Lung (tissue), 11 donors: ENCODE measurements at regions not wholly inside any gene's neighbourhood (a gene's known extent, or its start where the extent isn't known, plus 50 kb on each side); places are given as distances from the start of the nearest gene placed in this dataset.

Source experiments
- ATAC-seq: fragments of 200-7000 bp; cut with Tn5 transposase; one replicate; pipeline ENCODE4 v1.9.1; 2020; ENCODE audit warnings: moderate number of reproducible peaks; ENCODE audit not compliant: insufficient read depth, low FRiP score
- DNase-seq, 3 donors: peaks; one replicate each; pipeline ENCODE4 v3.0.0-alpha.2; 2013 to 2017
- H3K27ac ChIP-seq, 2 donors: one replicate each; pipeline ENCODE4 v1.5.1; 2013; ENCODE audit warnings: mild to moderate bottlenecking in 2 of 2, moderate library complexity in 2 of 2, control low read depth in 1 of 2, inconsistent platforms in 1 of 2, low read depth in 1 of 2, low read length in 1 of 2
- H3K27me3 ChIP-seq, 3 donors: one replicate each; pipeline ENCODE4 v1.5.1; 2013; ENCODE audit warnings: low read length in 2 of 3; ENCODE audit not compliant: control insufficient read depth in 3 of 3, insufficient read depth in 3 of 3
- H3K36me3 ChIP-seq, 4 donors: one replicate each; pipeline ENCODE4 v1.5.1; 2013; ENCODE audit warnings: low read length in 4 of 4, mild to moderate bottlenecking in 1 of 4, moderate library complexity in 1 of 4; ENCODE audit not compliant: control insufficient read depth in 4 of 4, insufficient read depth in 4 of 4
- H3K4me1 ChIP-seq, 5 donors: one replicate each; pipeline ENCODE4 v1.5.1; 2013; ENCODE audit warnings: low read length in 5 of 5, mild to moderate bottlenecking in 2 of 5, moderate library complexity in 1 of 5; ENCODE audit not compliant: control insufficient read depth in 5 of 5, insufficient read depth in 5 of 5
- H3K4me3 ChIP-seq: one replicate; pipeline ENCODE4 v1.5.1; 2013; ENCODE audit warnings: mild to moderate bottlenecking, control low read depth, moderate library complexity
- H3K9ac ChIP-seq, 2 donors: one replicate each; pipeline ENCODE4 v1.5.1; 2013; ENCODE audit warnings: low read length in 2 of 2, control low read depth in 1 of 2; ENCODE audit not compliant: insufficient read depth in 1 of 2
- H3K9me3 ChIP-seq, 4 donors: one replicate each; pipeline ENCODE4 v1.5.1; 2013; ENCODE audit warnings: low read length in 3 of 4, mild to moderate bottlenecking in 1 of 4, moderate library complexity in 1 of 4; ENCODE audit not compliant: control insufficient read depth in 4 of 4, insufficient read depth in 3 of 4
- CTCF ChIP-seq: IDR thresholded peaks from 2 replicates; pipeline ENCODE4 v1.5.1; 2012; ENCODE audit warnings: mild to moderate bottlenecking; ENCODE audit errors: control extremely low read depth, extremely low read depth
- WGBS, 2 donors: extraction: QIAGEN DNeasy Blood & Tissue Kit; methylation state at CpG; one replicate each; pipeline ENCODE4 v1.1.7; 2013; 5-methylcytosine and 5-hydroxymethylcytosine counted together
- donor health status: control.
- donor health status: control.
- donor health status: Bipolar disorder and iron deficiency.
- donor health status: healthy.
- donor health status: DM: yes; HTN: yes; CAD: no.

GRCh38 chr14:53883739-53884138, 72.9 kb downstream of the BMP4 start:
- Histone ChIP-seq H3K9ac (no peak overlapping the region), H3K27ac (no peak overlapping the region), H3K36me3 (no peaks in the 10 kb centered on the region), H3K4me3 (no peak overlapping the region), H3K9me3 (no peaks in the 10 kb centered on the region), H3K27me3 (no peaks in the 10 kb centered on the region), H3K4me1 (peaks cover 0 to 51% (median 19%) of the 10 kb centered on the region in 5 donors)
- no peak for ATAC-seq
- no peak for DNase-seq
- TF ChIP-seq CTCF = no peak
- 94 to 96% methylated on average over 4 of the region's 4 CpGs for WGBS, 2 donors

GRCh38 chr14:53882684-53883083, 73.9 kb downstream of the BMP4 start:
- DNase-seq (no peak), ATAC-seq (no peak)
- WGBS, 2 donors = 46 to 51% methylated on average over 4 of the region's 4 CpGs
- no peak for TF ChIP-seq CTCF
- no peaks in the 10 kb centered on the region for H3K27me3 ChIP-seq
- no peak overlapping the region for H3K27ac ChIP-seq
- no peak overlapping the region for H3K4me3 ChIP-seq
- peaks cover 0 to 51% (median 19%) of the 10 kb centered on the region in 5 donors for H3K4me1 ChIP-seq
- no peaks in the 10 kb centered on the region for H3K9me3 ChIP-seq
- no peak overlapping the region for H3K9ac ChIP-seq
- H3K36me3 ChIP-seq = no peaks in the 10 kb centered on the region

- no peaks in the 10 kb centered on the region for H3K9me3 ChIP-seq
- no peak overlapping the region for H3K27ac ChIP-seq
- peak overlapping the region in 1 of 2 donors; percentile 1 for H3K9ac ChIP-seq
- 78 to 80% methylated on average over 5 of the region's 5 CpGs for WGBS, 2 donors
- H3K27me3 ChIP-seq = no peaks in the 10 kb centered on the region
- no peak for TF ChIP-seq CTCF
- DNase-seq (no peak), ATAC-seq (no peak)
- peaks cover 0 to 51% (median 19%) of the 10 kb centered on the region in 5 donors for H3K4me1 ChIP-seq
- H3K4me3 ChIP-seq = no peak overlapping the region
- H3K36me3 ChIP-seq = no peaks in the 10 kb centered on the region
Observed at GRCh38 chr14:53881921-53882320, 74.7 kb downstream of the BMP4 start.
